ENCODE measurements at regions not wholly inside any gene's neighbourhood (a gene's known extent, or its start where the extent isn't known, plus 50 kb on each side); places are given as distances from the start of the nearest gene placed in this dataset.

DNA sequence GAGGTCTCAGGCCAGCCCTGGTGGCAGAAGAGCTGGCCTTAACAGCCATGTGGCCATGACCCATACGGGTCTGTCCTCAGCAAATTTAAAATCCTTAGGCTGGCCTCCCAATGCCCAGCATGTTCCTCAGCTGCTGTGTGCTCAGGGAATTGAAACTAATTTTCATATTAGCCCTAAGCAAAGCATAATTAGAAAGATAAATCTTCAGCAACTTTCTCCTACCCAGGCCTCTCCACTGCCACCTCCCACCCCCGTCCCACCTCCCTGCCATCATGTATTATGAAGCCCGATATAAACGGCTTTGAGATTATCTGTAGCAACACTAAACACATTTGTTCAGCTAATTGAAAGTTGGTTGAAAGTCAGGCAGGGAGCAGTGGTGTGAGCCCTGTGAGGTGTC lies 178.8 kb upstream of the NTM start:
- DNase-seq (ENCODE audit: low read depth) = no peak

GRCh38 chr11:131192628-131193027 lies 177.8 kb upstream of the NTM start:
- DNase-seq (ENCODE audit: low read depth) = no peak

DNA sequence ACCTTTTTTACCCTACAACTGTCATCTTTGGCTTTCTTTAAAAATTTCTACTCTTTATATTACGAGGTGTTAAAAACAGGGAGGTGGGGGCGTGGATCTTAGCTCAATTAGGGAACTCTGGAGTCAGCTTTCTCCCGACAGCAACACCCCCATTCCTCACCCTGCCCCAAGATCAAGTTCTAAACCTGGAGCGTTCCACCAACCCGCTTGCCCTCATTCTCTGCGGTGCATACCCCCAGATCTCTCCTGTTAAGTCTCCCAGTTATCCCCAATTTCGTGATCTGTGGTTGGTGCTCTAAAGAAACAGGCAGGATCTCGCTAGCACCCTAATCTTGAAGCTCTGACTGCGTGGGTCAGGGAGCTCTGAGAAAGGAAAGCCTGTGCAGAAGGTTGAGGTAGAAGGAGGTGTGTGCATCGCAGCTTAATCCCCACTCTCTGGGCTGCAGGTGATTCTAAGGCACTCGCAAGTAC lies 177.3 kb upstream of the NTM start:
- no peak for DNase-seq (ENCODE audit: low read depth)

DNA sequence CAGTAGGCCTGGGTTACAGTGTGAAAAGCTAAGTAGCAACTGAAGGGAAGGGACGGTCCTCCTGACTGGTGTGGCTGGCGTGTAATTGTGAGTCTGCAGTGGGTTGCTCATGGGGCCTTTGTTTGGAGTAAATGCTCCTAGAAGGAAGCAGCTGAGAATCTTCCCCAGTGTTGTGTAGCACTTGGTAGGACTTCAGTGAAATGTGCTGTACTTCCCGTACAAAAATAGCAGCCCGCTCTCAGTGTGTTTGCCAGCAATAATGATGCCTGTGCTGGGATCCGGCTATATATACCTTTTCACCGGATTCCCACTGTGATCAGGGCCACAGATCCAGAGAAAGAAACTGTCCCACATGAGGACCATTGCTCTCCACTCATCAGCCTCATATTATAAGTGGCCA lies 175.7 kb upstream of the NTM start:
- DNase-seq (ENCODE audit: low read depth) = no peak

DNA sequence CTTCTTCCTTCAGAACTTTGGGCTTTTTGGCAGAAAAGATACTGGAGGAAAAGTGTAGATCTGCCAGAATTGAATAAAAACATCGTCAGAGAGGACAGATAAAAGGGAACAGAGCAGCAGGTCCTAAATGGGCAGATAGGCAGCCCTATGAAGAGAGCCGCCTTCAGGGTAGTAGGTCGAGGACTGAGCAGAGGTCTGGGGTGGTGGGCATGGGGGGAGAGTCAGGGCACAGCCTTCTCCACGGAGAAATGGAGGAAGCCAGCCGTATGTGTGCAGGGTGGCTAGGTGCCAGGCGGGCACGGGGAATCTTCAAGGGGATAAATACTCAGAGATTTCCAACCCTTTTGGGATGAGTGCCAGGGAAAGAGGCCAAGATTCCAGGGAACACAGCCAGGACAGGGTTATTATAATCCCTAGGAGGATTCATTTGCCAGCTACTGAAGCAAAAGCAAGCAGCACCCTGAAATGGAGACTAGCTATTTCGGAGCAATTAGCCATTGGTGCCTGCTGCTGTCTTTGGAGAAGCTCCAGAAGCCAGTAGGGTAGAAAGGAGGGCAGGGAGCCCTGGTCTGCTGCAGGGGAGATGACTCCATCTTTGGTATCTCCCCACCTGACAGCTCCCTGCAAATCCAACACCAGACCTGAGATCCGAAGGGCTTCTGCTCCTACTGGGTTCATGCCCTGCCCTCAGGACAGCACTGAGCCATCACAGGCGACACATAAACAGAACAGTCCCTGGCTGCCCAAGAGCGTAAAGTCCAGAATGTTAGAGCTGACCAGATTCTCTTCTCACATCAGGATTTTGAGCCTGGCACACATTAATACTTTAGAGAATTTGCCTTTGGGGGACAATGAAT lies 174.5 kb upstream of the NTM start:
- peak; percentile 41 for DNase-seq (ENCODE audit: low read depth)

DNA sequence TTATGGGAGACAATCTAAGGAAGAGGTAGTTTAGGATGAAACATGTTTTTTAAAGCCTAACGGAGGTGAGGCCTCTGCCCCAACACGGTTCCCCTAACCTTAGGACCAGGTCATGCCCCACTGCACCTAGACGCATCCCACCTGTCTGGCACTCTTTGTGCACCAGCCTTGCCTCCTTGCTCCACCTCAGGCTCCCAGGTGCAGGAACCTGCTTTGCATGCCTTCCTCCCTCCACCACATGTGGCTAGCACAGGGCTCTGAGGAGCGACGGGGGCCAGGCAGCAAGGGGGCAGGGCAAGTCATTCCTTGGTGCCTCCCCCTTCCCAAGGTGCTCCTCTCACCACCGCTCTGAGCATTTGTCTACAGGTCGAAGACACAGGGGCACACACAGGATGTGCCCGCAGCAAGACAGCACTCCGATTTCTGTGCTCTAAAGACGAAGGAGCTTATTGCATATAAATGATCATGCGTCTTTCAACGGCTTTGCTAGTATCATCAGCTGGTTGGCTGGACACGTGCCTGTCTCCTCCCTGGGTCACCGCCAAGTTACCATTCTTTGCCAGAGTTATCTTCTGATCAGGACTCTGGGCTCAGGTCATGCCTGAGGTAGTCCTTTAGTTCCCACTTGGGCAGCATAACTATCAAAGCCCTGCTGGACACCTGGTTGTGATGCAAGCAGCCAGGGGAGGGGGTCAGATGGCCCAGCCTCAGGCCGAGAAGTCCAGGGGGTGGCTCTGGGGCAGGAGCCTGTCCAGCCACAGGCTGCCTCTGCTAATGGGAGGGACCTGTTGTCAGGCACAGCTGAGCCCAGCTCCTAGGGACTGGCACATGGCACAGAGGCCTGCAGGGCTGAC lies 172.0 kb upstream of the NTM start:
- DNase-seq (ENCODE audit: low read depth) = no peak

- DNase-seq (ENCODE audit: low read depth) = no peak
Measured at GRCh38 chr11:131199015-131199280, 171.5 kb upstream of the NTM start.

DNA sequence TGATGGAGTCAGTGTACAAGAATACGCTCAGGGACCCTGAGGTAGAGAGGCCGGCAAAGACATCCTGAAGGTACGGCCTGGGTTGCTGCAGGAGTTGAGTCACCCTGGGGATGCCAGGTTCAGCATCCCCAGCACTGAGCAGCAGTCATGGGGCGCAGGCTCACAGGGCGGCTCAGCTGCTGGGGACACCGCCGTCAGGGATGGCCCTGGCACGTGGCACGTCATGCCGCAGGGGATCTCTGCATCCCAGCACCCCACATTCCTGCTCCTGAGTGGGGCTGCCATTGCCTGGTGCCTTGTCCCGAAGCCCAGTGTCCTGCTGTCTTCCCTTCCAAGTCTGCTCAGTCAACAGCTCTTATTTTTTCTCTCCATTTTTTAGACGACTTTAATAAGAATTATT lies 168.7 kb upstream of the NTM start:
- no peak for DNase-seq (ENCODE audit: low read depth)

- DNase-seq (ENCODE audit: low read depth) = no peak
Measured at GRCh38 chr11:131203040-131203439, 167.4 kb upstream of the NTM start.

DNA sequence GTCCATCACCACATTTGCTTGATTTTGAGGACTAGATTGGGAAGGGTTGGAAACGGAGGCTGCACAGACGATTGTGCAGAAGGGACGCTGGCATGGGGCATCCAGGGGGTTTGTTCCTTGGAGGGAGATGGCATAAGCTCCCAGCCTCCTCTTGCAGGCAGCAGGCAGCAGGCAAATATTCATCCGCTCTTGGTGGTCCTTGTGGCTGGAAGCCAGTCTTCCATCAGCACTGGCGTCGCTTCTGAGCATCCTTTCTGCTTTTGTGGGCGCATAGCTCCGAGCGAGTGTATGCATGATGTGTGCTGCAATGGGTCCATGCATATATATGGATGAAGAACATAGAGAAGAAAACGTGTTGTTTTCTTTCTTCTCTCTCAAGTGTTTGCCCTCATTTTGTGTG lies 166.1 kb upstream of the NTM start:
- DNase-seq (ENCODE audit: low read depth) = no peak

- no peak for DNase-seq (ENCODE audit: low read depth)
Measured at GRCh38 chr11:131204765-131205380, 165.5 kb upstream of the NTM start.

GRCh38 chr11:131206671-131207070 lies 163.7 kb upstream of the NTM start:
- DNase-seq (ENCODE audit: low read depth) = no peak

- DNase-seq (ENCODE audit: low read depth) = no peak
Measured at GRCh38 chr11:131207901-131208300, 162.5 kb upstream of the NTM start.

DNA sequence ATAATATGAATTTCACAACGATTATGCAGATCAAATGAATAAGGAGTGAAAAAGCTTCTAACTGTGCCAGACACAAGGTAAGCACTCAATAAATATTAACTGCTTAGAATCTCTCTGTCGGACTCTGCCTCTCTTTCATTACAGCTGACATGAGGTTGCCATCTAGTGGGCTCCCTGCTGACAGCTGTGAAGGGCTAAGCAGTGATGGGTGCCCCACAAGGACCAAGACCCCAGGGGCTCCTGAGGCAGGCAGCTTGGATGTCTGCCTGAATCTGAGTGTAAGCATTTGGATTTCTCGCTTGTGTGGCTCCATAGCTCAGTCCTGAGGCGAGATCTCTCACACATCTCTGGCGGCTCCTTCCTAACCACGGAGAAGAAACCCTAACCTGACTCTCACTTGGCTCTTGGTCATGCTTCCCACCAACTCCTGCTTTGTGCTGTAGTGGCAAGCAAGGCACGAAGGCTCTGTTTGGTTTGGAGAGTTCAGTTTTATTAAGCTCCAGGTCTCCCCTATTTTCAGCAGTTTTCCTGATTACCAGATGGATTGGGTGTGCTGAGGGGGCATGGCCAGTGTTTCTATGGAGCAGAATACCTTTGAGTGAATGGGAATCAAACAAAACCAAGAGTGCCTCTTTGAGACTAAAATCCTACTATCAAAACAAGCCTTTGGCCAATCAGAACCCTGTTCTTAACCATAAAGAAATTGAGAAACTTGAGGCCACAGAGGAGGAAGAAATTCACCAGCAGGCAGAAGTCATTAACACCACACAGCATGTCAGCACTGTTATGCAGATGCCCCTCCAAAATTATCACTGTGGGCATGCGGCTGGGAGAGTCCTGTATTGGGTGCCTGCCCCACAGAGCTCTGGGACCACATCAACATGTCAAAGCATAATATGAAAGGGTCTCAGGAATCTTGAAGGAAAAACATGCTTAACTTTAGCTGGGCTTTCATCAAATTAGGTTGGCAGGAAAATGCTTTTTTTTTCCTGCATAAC lies 152.8 kb upstream of the NTM start:
- DNase-seq (ENCODE audit: low read depth) = no peak

GRCh38 chr11:131218542-131218941 lies 151.9 kb upstream of the NTM start:
- DNase-seq (ENCODE audit: low read depth) = no peak

DNA sequence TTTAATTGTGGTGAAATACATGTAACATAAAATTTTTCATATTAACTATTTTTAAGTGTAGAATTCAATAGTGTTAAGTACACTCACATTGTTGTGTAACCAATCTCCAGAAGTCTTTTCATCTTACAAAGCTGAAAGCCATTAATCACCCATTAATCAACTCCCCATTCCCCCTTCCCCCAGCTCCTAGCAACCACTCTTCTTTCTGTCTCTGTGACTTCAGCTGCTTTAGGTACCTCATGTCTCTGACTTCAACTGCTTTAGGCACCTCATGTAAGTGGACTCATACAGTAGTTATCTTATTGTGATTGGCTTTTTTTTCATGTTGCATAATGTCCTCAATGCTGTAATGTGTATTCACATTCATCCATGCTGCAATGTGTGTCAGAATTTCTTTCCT lies 150.8 kb upstream of the NTM start:
- DNase-seq (ENCODE audit: low read depth) = no peak

DNA sequence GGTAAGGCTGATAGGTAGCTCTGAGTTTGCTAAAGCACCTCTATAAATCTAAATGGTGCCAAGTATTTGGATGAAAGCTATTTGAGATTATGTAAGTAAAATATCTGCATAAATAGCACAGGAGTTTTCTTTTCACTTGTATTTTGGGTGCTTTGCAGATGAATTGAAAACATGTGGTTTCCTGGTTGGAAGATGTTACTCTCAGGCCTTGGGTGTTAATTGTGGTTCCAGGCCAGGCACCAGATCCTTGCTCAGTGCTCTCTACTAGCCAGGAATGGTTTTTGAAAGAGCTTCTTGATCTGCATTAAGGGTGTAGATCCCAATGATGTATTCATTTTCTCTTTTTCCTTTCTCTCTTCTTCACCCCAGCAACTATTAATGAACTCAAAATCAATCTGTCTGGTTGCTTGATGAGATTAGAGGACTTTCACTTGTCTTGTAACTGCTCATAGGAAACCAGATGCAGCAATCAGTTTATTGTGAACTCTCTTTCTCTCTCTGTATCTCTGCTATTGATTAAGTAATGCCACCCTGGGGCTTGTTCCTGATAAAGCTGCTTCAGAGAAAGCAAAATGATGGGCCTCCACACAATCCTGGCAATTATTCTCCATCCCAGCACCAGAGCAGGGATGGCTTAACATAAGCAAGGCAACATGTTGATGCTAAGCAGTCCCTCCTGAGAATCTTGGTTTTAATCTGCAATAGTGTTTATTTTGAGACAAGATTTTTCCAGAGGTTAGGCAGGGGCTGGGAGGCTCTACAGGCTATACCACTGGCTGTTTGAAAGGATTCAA lies 147.0 kb upstream of the NTM start:
- DNase-seq (ENCODE audit: low read depth) = no peak

DNA sequence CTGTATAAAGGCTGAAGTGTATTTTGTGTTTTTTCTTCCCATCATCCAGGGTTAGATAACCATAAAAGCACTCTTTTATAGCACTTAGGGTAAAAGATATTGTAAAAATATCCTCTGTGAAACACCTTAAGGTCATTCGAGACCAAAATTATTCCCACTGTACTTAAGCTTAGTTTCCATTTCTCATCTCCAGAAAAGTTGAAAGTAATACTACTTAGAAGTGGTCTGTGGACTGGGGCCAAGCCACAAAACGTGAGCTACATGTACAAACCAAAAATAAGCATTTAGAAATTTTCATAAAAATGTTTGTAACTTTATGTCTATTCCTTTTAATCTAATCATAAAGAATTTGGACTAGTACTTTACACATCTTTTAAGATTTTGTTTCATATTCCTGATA lies 142.0 kb upstream of the NTM start:
- DNase-seq (ENCODE audit: low read depth) = no peak

GRCh38 chr11:131229221-131229620 lies 141.2 kb upstream of the NTM start:
- DNase-seq (ENCODE audit: low read depth) = no peak

GRCh38 chr11:131231317-131231940 lies 139.0 kb upstream of the NTM start:
- no peak for DNase-seq (ENCODE audit: low read depth)

Measured in LHCN-M2 (cell line).